ENCODE measurements at regions not wholly inside any gene's neighbourhood (a gene's known extent, or its start where the extent isn't known, plus 50 kb on each side); places are given as distances from the start of the nearest gene placed in this dataset.

DNA sequence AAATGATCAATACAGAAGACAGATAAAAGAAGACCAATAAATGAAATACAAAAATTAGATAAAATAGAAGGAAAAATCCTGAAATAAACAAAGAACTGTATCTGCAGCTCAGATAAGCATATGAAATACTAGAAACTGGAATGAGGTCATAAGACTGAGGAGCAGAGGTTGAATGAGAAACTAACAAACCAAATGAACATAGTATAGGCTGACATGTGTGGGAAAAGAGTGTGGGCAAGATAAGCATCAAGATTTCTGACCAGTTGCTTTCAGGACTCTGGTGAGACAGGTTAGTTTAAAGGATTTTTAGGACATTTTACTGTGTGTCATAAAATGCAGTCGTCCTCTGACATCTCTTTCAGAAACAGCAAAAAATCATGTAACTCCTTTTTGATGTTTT lies 2073.2 kb upstream of the TENM3 start:
- TF ChIP-seq, protein P1, sequence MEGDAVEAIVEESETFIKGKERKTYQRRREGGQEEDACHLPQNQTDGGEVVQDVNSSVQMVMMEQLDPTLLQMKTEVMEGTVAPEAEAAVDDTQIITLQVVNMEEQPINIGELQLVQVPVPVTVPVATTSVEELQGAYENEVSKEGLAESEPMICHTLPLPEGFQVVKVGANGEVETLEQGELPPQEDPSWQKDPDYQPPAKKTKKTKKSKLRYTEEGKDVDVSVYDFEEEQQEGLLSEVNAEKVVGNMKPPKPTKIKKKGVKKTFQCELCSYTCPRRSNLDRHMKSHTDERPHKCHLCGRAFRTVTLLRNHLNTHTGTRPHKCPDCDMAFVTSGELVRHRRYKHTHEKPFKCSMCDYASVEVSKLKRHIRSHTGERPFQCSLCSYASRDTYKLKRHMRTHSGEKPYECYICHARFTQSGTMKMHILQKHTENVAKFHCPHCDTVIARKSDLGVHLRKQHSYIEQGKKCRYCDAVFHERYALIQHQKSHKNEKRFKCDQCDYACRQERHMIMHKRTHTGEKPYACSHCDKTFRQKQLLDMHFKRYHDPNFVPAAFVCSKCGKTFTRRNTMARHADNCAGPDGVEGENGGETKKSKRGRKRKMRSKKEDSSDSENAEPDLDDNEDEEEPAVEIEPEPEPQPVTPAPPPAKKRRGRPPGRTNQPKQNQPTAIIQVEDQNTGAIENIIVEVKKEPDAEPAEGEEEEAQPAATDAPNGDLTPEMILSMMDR (IDR thresholded peaks at IDR 0.05) = no peak
- DNase-seq (no peak), ATAC-seq (no peak)
- H3K36me3 ChIP-seq = no peaks in the 10 kb centered on the region
- H3K4me3 ChIP-seq = no peak overlapping the region
- intact Hi-C loops (cut with DNase I) = no loop called here
- no peaks in the 10 kb centered on the region for H3K27me3 ChIP-seq
- H3K4me1 ChIP-seq = no peaks in the 10 kb centered on the region
- H3K27ac ChIP-seq = no peak overlapping the region
- no peaks in the 10 kb centered on the region for H3K9me3 ChIP-seq

DNA sequence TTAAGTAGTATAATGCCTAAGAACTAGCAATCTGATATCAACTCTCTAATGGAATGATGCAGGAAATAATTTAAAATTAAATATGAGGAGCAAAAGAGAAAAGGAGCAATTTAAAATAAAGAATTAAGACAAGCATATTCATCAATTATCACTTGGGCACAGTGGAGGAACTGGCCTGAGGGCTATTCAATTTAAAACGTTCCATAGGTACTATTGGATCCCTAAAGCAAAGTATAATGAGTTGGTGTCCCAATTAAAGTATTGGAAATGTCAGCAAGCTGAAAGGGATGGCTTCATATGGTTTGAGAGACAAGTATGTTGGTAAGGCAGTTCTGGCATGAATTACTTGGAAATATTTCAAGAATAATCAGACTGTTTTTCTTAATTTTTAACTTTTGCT lies 2064.1 kb upstream of the TENM3 start:
- DNase-seq = no peak
- intact Hi-C loops (cut with DNase I) = no loop called here
- Histone ChIP-seq H3K4me3 (no peak overlapping the region), H3K9me3 (no peaks in the 10 kb centered on the region), H3K36me3 (no peaks in the 10 kb centered on the region), H3K4me1 (no peaks in the 10 kb centered on the region), H3K27ac (no peak overlapping the region), H3K27me3 (no peaks in the 10 kb centered on the region)
- ATAC-seq = no peak
- TF ChIP-seq, protein P1 (IDR thresholded peaks at IDR 0.05) = no peak

DNA sequence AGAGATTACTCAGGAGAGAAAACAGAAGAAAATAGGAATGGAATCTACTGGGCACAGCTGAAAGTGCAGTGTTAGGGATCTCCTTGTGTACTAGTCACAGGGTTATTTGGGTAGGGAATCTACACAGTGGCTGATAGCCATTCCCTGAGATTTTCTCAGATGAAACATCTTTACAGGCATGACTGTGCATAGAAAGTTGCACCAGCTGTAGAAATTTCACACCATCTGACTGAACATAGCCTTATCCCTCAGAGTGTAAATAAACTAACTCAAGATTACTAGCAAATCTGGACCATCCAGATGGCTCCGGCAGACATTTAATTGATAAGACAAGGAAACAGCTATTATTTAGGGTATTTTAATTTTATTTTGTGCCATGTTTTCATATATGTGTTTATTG lies 2053.5 kb upstream of the TENM3 start:
- Histone ChIP-seq H3K27me3 (no peaks in the 10 kb centered on the region), H3K36me3 (no peaks in the 10 kb centered on the region), H3K4me3 (no peak overlapping the region), H3K4me1 (no peaks in the 10 kb centered on the region), H3K27ac (no peak overlapping the region), H3K9me3 (no peaks in the 10 kb centered on the region)
- no peak for ATAC-seq
- DNase-seq = no peak
- TF ChIP-seq, protein P1 (IDR thresholded peaks at IDR 0.05) = no peak
- intact Hi-C loops (cut with DNase I) = no loop called here

DNA sequence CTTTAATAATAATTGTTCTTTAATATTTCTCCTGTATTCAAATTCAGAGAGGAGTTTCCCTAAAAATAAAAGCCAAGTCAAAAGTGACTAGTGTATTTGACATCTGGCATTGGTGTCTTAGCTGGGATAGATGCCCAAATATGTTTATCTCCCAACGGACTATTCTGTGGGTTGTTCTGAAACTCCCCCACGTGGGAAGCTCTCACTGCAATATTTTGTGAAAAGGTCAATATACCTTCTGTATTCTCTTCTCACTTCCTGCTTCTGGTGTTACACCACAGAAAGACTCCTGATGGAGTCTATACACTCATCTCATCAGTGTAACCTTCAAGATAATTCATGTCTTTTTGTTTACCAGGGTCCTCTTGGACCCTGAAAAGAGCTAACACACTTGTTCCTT lies 2052.8 kb upstream of the TENM3 start:
- Histone ChIP-seq H3K27me3 (no peaks in the 10 kb centered on the region), H3K9me3 (no peaks in the 10 kb centered on the region), H3K4me1 (no peaks in the 10 kb centered on the region), H3K36me3 (no peaks in the 10 kb centered on the region), H3K27ac (no peak overlapping the region), H3K4me3 (no peak overlapping the region)
- TF ChIP-seq, protein P1 (IDR thresholded peaks at IDR 0.05) = no peak
- DNase-seq (no peak), ATAC-seq (no peak)
- intact Hi-C loops (cut with DNase I) = no loop called here

DNA sequence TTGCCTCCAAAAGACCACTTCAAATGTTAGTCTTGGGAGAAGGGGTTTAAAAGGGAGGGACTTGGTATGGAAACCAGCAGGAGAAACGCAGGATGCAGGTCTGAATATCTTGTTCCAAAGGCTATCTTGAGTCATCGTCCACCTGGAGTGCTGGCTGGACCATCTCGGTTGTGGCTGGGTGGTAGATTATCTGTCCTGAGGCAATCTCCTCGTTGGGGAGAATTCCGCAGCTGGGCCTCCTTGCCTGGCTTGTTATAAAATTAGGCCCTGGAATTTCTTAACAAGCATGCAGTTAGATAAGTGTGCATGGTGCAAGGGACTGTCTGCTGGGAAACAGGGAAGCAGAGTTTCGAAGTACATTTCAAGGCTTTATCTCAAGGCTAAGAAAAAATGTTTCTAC lies 2045.7 kb upstream of the TENM3 start:
- ATAC-seq = no peak
- TF ChIP-seq, protein P1 (IDR thresholded peaks at IDR 0.05) = no peak

More for the DNA sequence above, 2045.7 kb upstream of the TENM3 start:
- Histone ChIP-seq H3K4me1 (no peaks in the 10 kb centered on the region), H3K27ac (no peak overlapping the region), H3K36me3 (no peaks in the 10 kb centered on the region), H3K27me3 (no peaks in the 10 kb centered on the region), H3K4me3 (no peak overlapping the region), H3K9me3 (no peaks in the 10 kb centered on the region)
- intact Hi-C loops (cut with DNase I) = no loop called here
- no peak for DNase-seq
